Endothelial cell of umbilical vein (primary cell): ENCODE measurements at regions not wholly inside any gene's neighbourhood (a gene's known extent, or its start where the extent isn't known, plus 50 kb on each side); places are given as distances from the start of the nearest gene placed in this dataset.

Source experiments
- CTCF ChIP-seq, 2 donors: IDR thresholded peaks; 1 replicate in 1 of 2; 2 replicates in 1 of 2; pipeline ENCODE4 v1.5.1; 2011; ENCODE audit warnings: low read length in 2 of 2, mild to moderate bottlenecking in 2 of 2, moderate library complexity in 2 of 2, control low read depth in 1 of 2, inconsistent platforms in 1 of 2, low read depth in 1 of 2; ENCODE audit not compliant: insufficient read depth in 1 of 2; ENCODE audit errors: extremely low read depth in 1 of 2
- EZH2 ChIP-seq: IDR thresholded peaks from 2 replicates; pipeline ENCODE4 v1.6.1; 2012; ENCODE audit warnings: borderline replicate concordance, low read depth, mild to moderate bottlenecking, moderate library complexity, low read length, inconsistent platforms; ENCODE audit not compliant: severe bottlenecking
- JUN ChIP-seq: IDR thresholded peaks from 2 replicates; pipeline ENCODE4 v1.6.1; 2011; ENCODE audit warnings: borderline replicate concordance, low read depth; ENCODE audit not compliant: insufficient read length, insufficient read depth
- MYC ChIP-seq: IDR thresholded peaks from one replicate; pipeline ENCODE4 v1.6.1; 2011; ENCODE audit warnings: mild to moderate bottlenecking, low read depth, low read length
- POLR2A ChIP-seq: IDR thresholded peaks from 2 replicates; pipeline ENCODE4 v1.6.1; 2012; ENCODE audit warnings: low read depth, mild to moderate bottlenecking, control low read depth, low read length
- POLR2AphosphoS5 ChIP-seq: IDR thresholded peaks from 2 replicates; pipeline ENCODE4 v1.6.1; 2012; ENCODE audit warnings: low read depth, mild to moderate bottlenecking, control low read depth, low read length, moderate library complexity; ENCODE audit not compliant: insufficient read depth
- TF ChIP-seq, protein P1 (sequence below): IDR thresholded peaks from 2 replicates; pipeline ENCODE4 v1.6.1; 2011; ENCODE audit not compliant: insufficient read depth, insufficient read length

DNA sequence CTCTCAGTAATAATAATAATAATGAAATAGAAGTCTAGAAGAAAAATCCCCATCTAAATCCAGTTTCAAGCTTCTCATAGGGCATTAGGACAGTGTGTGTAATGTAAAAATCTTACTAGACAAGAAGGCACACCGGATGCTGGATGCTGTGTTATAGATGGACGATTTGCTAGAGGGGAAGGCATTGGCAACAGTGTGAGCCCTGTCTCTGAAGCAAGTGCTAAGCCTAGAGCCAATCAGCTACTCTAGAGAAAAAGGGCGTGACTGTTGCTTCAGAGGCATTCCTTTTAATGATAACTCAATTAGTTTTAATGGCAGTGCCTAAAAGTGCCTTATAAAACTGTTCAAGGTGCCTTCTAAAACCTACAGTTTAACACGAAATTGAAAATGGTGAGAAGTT is 344.9 kb downstream of the TDRD15 start:
- TF ChIP-seq, protein P1, sequence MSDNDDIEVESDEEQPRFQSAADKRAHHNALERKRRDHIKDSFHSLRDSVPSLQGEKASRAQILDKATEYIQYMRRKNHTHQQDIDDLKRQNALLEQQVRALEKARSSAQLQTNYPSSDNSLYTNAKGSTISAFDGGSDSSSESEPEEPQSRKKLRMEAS: no peak
- TF ChIP-seq CTCF (IDR thresholded peaks at IDR 0.05; ENCODE audit: extremely low read depth in 1 of 2, insufficient read depth in 1 of 2, low read depth in 1 of 2, low read length in 2 of 2): no peak
- no peak for TF ChIP-seq JUN
- TF ChIP-seq POLR2AphosphoS5: no peak
- no peak for TF ChIP-seq EZH2
- no peak for TF ChIP-seq POLR2A
- TF ChIP-seq MYC: no peak
